K562 (cell line): ENCODE measurements at regions not wholly inside any gene's neighbourhood (a gene's known extent, or its start where the extent isn't known, plus 50 kb on each side); places are given as distances from the start of the nearest gene placed in this dataset.

Experiments used
- CHD4 ChIP-seq: fragments of 200-600 bp; sonication (generic); IDR thresholded peaks from 3 replicates; pipeline ENCODE4 v1.6.1; 2012; ENCODE audit warnings: low read depth, mild to moderate bottlenecking, mixed read lengths, low read length, inconsistent platforms; ENCODE audit not compliant: insufficient read depth, insufficient replicate concordance, poor library complexity, severe bottlenecking
- PML ChIP-seq: IDR thresholded peaks from 2 replicates; pipeline ENCODE4 v1.6.1; 2012; ENCODE audit warnings: low read length, inconsistent platforms
- RBFOX2 ChIP-seq: fragments of 200-400 bp; formaldehyde crosslinking; IDR thresholded peaks from 2 replicates; pipeline ENCODE4 v1.6.1; 2017; ENCODE audit warnings: low read depth, mild to moderate bottlenecking, low read length, moderate library complexity
- SRF ChIP-seq, 2 experiments: fragments of 250-450, 450-650 bp in 1 of 2; sonication (Bioruptor Pico) in 1 of 2; sonication (generic) in 1 of 2; formaldehyde crosslinking; IDR thresholded peaks; 2 replicates each; pipeline versions ENCODE4 v1.5.0 to v1.5.1; 2020 to 2022; ENCODE audit warnings: mild to moderate bottlenecking in 1 of 2, missing genetic modification reagents in 1 of 2

DNA sequence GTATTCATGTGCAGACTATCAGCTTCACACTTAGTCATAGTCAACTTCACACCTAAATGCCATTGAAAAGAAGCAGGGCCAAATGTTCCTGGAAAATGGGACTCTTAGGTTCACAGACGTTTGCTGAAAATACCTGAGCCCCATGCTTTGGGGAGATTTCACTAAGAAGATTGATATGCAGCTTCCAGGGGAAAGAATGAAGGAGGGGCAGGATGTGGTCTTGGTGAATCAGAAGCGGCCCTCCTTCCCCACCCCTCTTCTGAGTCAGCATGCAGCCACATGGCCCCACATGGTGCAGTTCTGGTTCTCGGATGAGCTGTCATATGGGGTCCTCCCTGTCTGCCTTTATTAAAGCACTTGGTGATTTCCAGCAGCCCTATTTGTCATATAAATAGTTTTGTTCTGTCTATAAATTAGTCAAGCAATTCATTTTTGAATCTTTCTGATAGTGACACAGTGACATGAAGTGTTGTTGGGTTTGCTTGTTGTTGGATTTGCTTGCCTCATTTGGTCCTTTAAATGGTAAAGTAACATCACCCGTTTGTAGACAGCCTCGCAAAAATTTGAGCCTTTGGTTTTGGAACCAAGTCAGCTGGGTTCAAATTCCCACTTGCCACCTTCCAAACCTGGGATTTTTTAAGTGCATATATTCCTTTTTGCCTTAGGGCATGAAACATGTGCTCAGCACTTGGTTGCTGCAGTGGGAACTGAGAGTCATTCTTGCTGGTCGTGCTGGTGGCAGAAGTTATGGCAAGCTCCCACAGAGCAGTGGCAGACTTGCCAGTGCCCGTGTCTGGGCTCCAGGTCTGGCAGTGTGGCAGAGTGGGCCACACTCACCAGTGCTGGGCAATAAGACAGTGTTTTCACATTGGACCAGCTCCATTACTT, 68.1 kb upstream of the CDK6 start:
- TF ChIP-seq RBFOX2 (0 out of 2 replicates have a peak, but pooled peaks have one; percentile 29), CHD4 (no peak), PML (no peak), SRF (CRISPR knock-in tag; IDR thresholded peaks at IDR 0.05) (no peak)
